WTC11 (cell line): ENCODE measurements at regions not wholly inside any gene's neighbourhood (a gene's known extent, or its start where the extent isn't known, plus 50 kb on each side); places are given as distances from the start of the nearest gene placed in this dataset.

ENCODE experiments used
- CREB1 ChIP-seq: sonication (generic); formaldehyde crosslinking; IDR thresholded peaks from 2 replicates; pipeline ENCODE4 v1.8.0; 2023; ENCODE audit warnings: mild to moderate bottlenecking, missing genetic modification reagents
- CREM ChIP-seq: sonication (generic); formaldehyde crosslinking; IDR thresholded peaks from 2 replicates; pipeline ENCODE4 v1.8.1; 2022; ENCODE audit warnings: mild to moderate bottlenecking, missing genetic modification reagents, moderate library complexity
- FOXK1 ChIP-seq: sonication (generic); formaldehyde crosslinking; IDR thresholded peaks from 2 replicates; pipeline ENCODE4 v1.8.0; 2022; ENCODE audit warnings: mild to moderate bottlenecking, moderate library complexity, missing genetic modification reagents
- GRHL2 ChIP-seq: fragments of 250-450 bp; sonication (Bioruptor Pico); IDR thresholded peaks from 2 replicates; pipeline ENCODE4 v1.8.0; 2022; ENCODE audit warnings: mild to moderate bottlenecking, moderate library complexity; ENCODE audit not compliant: insufficient replicate concordance, severe bottlenecking
- JUN ChIP-seq: sonication (generic); formaldehyde crosslinking; IDR thresholded peaks from 2 replicates; pipeline ENCODE4 v1.8.0; 2023; ENCODE audit warnings: mild to moderate bottlenecking, missing genetic modification reagents
- SP1 ChIP-seq: sonication (generic); formaldehyde crosslinking; conservative IDR thresholded peaks from 2 replicates; pipeline ENCODE4 v1.8.1; 2022; ENCODE audit warnings: missing genetic modification reagents
- ZNF121 ChIP-seq: sonication (generic); formaldehyde crosslinking; IDR thresholded peaks from 2 replicates; pipeline ENCODE4 v1.8.0; 2023; ENCODE audit warnings: missing genetic modification reagents
- ZNF219 ChIP-seq: sonication (generic); formaldehyde crosslinking; IDR thresholded peaks from 2 replicates; pipeline ENCODE4 v1.8.0; 2023; ENCODE audit warnings: missing genetic modification reagents, mild to moderate bottlenecking, borderline replicate concordance
- TF ChIP-seq, protein P1 (sequence below): sonication (generic); formaldehyde crosslinking; conservative IDR thresholded peaks from 2 replicates; pipeline ENCODE4 v1.8.1; 2022; ENCODE audit warnings: mild to moderate bottlenecking, missing genetic modification reagents
- TF ChIP-seq, protein P2 (sequence below): fragments of 200-600 bp; IDR thresholded peaks from 2 replicates; pipeline ENCODE4 v1.8.0; 2022; ENCODE audit warnings: antibody characterized with exemption

DNA sequence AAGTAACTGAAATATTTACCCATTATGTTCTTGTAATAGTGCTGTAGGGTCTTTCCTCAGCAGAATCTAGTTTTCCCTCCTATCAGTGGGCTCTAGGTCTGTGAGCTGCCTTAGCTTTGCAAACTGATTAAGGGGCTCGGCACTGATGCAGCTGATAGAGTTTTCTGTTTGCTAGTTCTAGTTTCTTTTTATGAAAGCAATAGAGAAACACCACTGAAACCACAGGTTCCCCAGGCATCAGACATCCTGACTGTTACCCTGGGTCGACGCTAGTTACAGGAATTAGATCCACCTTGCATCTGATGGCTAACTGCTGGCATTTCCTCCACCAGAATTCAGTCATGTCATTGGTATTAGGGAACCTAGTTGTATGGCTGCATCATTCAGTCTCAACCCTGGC lies 225.0 kb upstream of the VCX start:
- no peak for TF ChIP-seq CREB1 (CRISPR knock-in tag)
- TF ChIP-seq, protein P1, sequence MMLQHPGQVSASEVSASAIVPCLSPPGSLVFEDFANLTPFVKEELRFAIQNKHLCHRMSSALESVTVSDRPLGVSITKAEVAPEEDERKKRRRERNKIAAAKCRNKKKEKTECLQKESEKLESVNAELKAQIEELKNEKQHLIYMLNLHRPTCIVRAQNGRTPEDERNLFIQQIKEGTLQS, result no peak
- TF ChIP-seq, protein P2, sequence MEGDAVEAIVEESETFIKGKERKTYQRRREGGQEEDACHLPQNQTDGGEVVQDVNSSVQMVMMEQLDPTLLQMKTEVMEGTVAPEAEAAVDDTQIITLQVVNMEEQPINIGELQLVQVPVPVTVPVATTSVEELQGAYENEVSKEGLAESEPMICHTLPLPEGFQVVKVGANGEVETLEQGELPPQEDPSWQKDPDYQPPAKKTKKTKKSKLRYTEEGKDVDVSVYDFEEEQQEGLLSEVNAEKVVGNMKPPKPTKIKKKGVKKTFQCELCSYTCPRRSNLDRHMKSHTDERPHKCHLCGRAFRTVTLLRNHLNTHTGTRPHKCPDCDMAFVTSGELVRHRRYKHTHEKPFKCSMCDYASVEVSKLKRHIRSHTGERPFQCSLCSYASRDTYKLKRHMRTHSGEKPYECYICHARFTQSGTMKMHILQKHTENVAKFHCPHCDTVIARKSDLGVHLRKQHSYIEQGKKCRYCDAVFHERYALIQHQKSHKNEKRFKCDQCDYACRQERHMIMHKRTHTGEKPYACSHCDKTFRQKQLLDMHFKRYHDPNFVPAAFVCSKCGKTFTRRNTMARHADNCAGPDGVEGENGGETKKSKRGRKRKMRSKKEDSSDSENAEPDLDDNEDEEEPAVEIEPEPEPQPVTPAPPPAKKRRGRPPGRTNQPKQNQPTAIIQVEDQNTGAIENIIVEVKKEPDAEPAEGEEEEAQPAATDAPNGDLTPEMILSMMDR, result no peak
- TF ChIP-seq FOXK1 (CRISPR knock-in tag), result no peak
- no peak for TF ChIP-seq JUN (CRISPR knock-in tag)
- no peak for TF ChIP-seq SP1 (CRISPR knock-in tag)
- no peak for TF ChIP-seq GRHL2 (CRISPR knock-in tag)
- no peak for TF ChIP-seq ZNF121 (CRISPR knock-in tag)
- no peak for TF ChIP-seq ZNF219
- no peak for TF ChIP-seq CREM
